ENCODE measurements at regions not wholly inside any gene's neighbourhood (a gene's known extent, or its start where the extent isn't known, plus 50 kb on each side); places are given as distances from the start of the nearest gene placed in this dataset.

- Mint-ChIP-seq H3K27ac (ENCODE audit: low read depth, unreplicated experiment) (no peak overlapping the region), H3K36me3 (ENCODE audit: insufficient read depth, unreplicated experiment) (peaks cover 15% of the 10 kb centered on the region), H3K4me3 (ENCODE audit: unreplicated experiment) (no peak overlapping the region), H3K27me3 (ENCODE audit: insufficient read depth, unreplicated experiment) (no peaks in the 10 kb centered on the region), H3K9me3 (ENCODE audit: unreplicated experiment) (no peaks in the 10 kb centered on the region), H3K4me1 (ENCODE audit: insufficient read depth, unreplicated experiment) (peaks cover 11% of the 10 kb centered on the region)
- no peak for TF ChIP-seq CTCF (IDR thresholded peaks at IDR 0.05; ENCODE audit: unreplicated experiment)
- no TSS peak for BruUV-seq (replicated peaks)
- intact Hi-C loops (cut with micrococcal nuclease): no loop called here
- DNase-seq (ENCODE audit: unreplicated experiment): no peak
- POLR2A ChIA-PET: interaction anchor here (1.2 kb wide), 1 partner anchor 11 kb away, joined by 3 read pairs; no protein-coding TSS in a partner anchor
- CTCF ChIA-PET: interaction anchor here (0.6 to 4.7 kb wide), 4 partner anchors 11 to 245 kb away, joined by 3 to 54 read pairs (median 3); no protein-coding TSS in a partner anchor
Measured at GRCh38 chr14:100396266-100396795, 73.2 kb downstream of the SLC25A47 start.

DNA sequence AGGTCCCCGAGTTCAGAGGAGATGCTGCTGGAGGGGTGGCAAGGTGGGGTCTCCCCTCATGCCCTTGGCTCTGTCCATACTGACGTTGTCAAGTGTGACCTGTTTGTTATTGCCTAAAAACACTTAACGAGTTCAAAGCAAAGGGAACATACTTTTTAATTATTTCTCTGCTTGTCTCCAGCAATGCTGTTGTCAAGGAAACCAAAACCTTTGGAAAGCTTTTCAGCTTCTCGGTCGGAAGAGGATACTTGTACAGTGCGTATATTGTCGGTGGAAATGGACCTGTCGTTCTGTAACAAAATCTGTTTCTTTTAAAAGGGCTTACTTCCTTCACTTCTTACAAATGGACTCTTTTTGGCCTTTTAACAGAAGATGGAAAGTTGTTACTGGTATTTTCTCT, 73.9 kb downstream of the SLC25A47 start:
- no peaks in the 10 kb centered on the region for H3K27me3 Mint-ChIP-seq (ENCODE audit: insufficient read depth, unreplicated experiment)
- peaks cover 21% of the 10 kb centered on the region for H3K36me3 Mint-ChIP-seq (ENCODE audit: insufficient read depth, unreplicated experiment)
- DNase-seq (ENCODE audit: unreplicated experiment): no peak
- no peak overlapping the region for H3K27ac Mint-ChIP-seq (ENCODE audit: low read depth, unreplicated experiment)
- peaks cover 11% of the 10 kb centered on the region for H3K4me1 Mint-ChIP-seq (ENCODE audit: insufficient read depth, unreplicated experiment)
- H3K9me3 Mint-ChIP-seq (ENCODE audit: unreplicated experiment): no peaks in the 10 kb centered on the region
- ChIA-PET POLR2A (interaction anchor here (2.7 kb wide), 1 partner anchor 11 kb away, joined by 14 read pairs; no protein-coding TSS in a partner anchor), CTCF (interaction anchor here (1.1 to 4.7 kb wide), 2 partner anchors 12 to 42 kb away, joined by 3 to 54 read pairs; no protein-coding TSS in a partner anchor)
- TF ChIP-seq CTCF (IDR thresholded peaks at IDR 0.05; ENCODE audit: unreplicated experiment): no peak
- intact Hi-C loops (cut with micrococcal nuclease): no loop called here
- no peak overlapping the region for H3K4me3 Mint-ChIP-seq (ENCODE audit: unreplicated experiment)
- no TSS peak for BruUV-seq (replicated peaks)

DNA sequence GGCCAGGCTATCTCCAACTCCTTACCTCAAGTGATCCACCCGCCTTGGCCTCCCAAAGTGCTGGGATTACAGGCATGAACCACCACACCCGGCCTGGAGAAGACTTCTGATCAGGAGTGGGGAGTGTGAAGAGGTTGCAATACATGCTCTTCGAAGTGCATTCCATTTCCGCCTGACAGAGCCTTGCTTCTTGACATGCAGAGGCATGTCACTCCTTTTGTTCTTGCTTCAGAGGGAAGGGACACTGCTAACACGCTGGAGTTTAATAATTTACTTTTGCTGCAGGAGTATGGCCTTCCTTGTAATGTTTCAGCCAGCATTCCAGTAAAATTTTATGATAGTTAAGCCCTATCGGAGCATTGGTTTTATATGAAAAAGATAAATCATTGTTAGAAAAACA, 74.9 kb downstream of the SLC25A47 start:
- CTCF ChIA-PET: interaction anchor here (1.6 to 3.0 kb wide), 2 partner anchors 14 to 20 kb away, joined by 6 to 24 read pairs; no protein-coding TSS in a partner anchor
- Mint-ChIP-seq H3K27me3 (ENCODE audit: insufficient read depth, unreplicated experiment) (no peaks in the 10 kb centered on the region), H3K4me3 (ENCODE audit: unreplicated experiment) (no peak overlapping the region), H3K9me3 (ENCODE audit: unreplicated experiment) (no peaks in the 10 kb centered on the region), H3K36me3 (ENCODE audit: insufficient read depth, unreplicated experiment) (peaks cover 22% of the 10 kb centered on the region), H3K4me1 (ENCODE audit: insufficient read depth, unreplicated experiment) (peaks cover 9% of the 10 kb centered on the region), H3K27ac (ENCODE audit: low read depth, unreplicated experiment) (peak overlapping the region; percentile 71)
- peak; percentile 39 for DNase-seq (ENCODE audit: unreplicated experiment)
- no TSS peak for BruUV-seq (replicated peaks)
- TF ChIP-seq CTCF (IDR thresholded peaks at IDR 0.05; ENCODE audit: unreplicated experiment): no peak
- POLR2A ChIA-PET: interaction anchor here (0.6 to 2.7 kb wide), 5 partner anchors 8 to 498 kb away, joined by 3 to 14 read pairs (median 7); no protein-coding TSS in a partner anchor
- intact Hi-C loops (cut with micrococcal nuclease): no loop called here

- CTCF ChIA-PET: interaction anchor here (0.7 to 3.0 kb wide), 5 partner anchors 15 to 247 kb away, joined by 3 to 24 read pairs (median 5); no protein-coding TSS in a partner anchor
Measured at GRCh38 chr14:100399052-100399849, 76.1 kb downstream of the SLC25A47 start.

More at GRCh38 chr14:100399052-100399849, 76.1 kb downstream of the SLC25A47 start:
- Mint-ChIP-seq H3K27ac (ENCODE audit: low read depth, unreplicated experiment) (no peak overlapping the region), H3K9me3 (ENCODE audit: unreplicated experiment) (no peaks in the 10 kb centered on the region), H3K27me3 (ENCODE audit: insufficient read depth, unreplicated experiment) (no peaks in the 10 kb centered on the region), H3K4me3 (ENCODE audit: unreplicated experiment) (no peak overlapping the region), H3K36me3 (ENCODE audit: insufficient read depth, unreplicated experiment) (peaks cover 17% of the 10 kb centered on the region), H3K4me1 (ENCODE audit: insufficient read depth, unreplicated experiment) (peaks cover 4% of the 10 kb centered on the region)
- no peak for DNase-seq (ENCODE audit: unreplicated experiment)
- BruUV-seq (replicated peaks): no TSS peak
- POLR2A ChIA-PET: interaction anchor here (0.6 to 2.7 kb wide), 7 partner anchors 9 to 1470 kb away, joined by 3 to 14 read pairs (median 4); no protein-coding TSS in a partner anchor
- no peak for TF ChIP-seq CTCF (IDR thresholded peaks at IDR 0.05; ENCODE audit: unreplicated experiment)
- intact Hi-C loops (cut with micrococcal nuclease): no loop called here
